GM21737 (cell line): ENCODE measurements at regions not wholly inside any gene's neighbourhood (a gene's known extent, or its start where the extent isn't known, plus 50 kb on each side); places are given as distances from the start of the nearest gene placed in this dataset.
"Not testable (repeated sequence)": the region's sequence is repeated elsewhere in the genome, so short reads cannot be mapped to it uniquely, and the experiment has no call there.

Experiments
- ATAC-seq: cut with Tn5 transposase; IDR thresholded peaks from one replicate; pipeline ENCODE4 v1.9.1; 2021; ENCODE audit warnings: mild to moderate bottlenecking, moderate library complexity; ENCODE audit not compliant: unreplicated experiment

GRCh38 chr11:134616038-134616437, 204.0 kb upstream of the B3GAT1 start:
- no peak for ATAC-seq

- no peak for ATAC-seq
These were observed 203.1 kb upstream of the B3GAT1 start for GRCh38 chr11:134615041-134615615.

- no peak for ATAC-seq
These were observed 202.1 kb upstream of the B3GAT1 start for GRCh38 chr11:134614141-134614540.

- ATAC-seq: no peak
These were observed 201.6 kb upstream of the B3GAT1 start for GRCh38 chr11:134613646-134614045.

- no peak for ATAC-seq
These were observed 200.3 kb upstream of the B3GAT1 start for GRCh38 chr11:134612140-134613030.

GRCh38 chr11:134611537-134611936, 199.5 kb upstream of the B3GAT1 start:
- no peak for ATAC-seq

GRCh38 chr11:134610116-134610910, 198.3 kb upstream of the B3GAT1 start:
- no peak for ATAC-seq

GRCh38 chr11:134609361-134610115, 197.5 kb upstream of the B3GAT1 start:
- ATAC-seq: no peak

GRCh38 chr11:134607963-134608750, 196.1 kb upstream of the B3GAT1 start:
- no peak for ATAC-seq

- ATAC-seq: no peak
These were observed 194.2 kb upstream of the B3GAT1 start for GRCh38 chr11:134606251-134606650.

GRCh38 chr11:134604886-134605285, 192.8 kb upstream of the B3GAT1 start:
- no peak for ATAC-seq

- ATAC-seq: no peak
These were observed 187.3 kb upstream of the B3GAT1 start for GRCh38 chr11:134599299-134599771.

- no peak for ATAC-seq
These were observed 186.3 kb upstream of the B3GAT1 start for GRCh38 chr11:134598368-134598767.

- no peak for ATAC-seq
These were observed 185.4 kb upstream of the B3GAT1 start for GRCh38 chr11:134597452-134597851.

GRCh38 chr11:134596404-134596803, 184.4 kb upstream of the B3GAT1 start:
- no peak for ATAC-seq

GRCh38 chr11:134592391-134592990, 180.4 kb upstream of the B3GAT1 start:
- ATAC-seq: no peak

GRCh38 chr11:134591338-134591737, 179.3 kb upstream of the B3GAT1 start:
- no peak for ATAC-seq

GRCh38 chr11:134589129-134589528, 177.1 kb upstream of the B3GAT1 start:
- ATAC-seq: no peak

- not testable (repeated sequence) for ATAC-seq
These were observed 176.5 kb upstream of the B3GAT1 start for GRCh38 chr11:134588460-134589110.
